Left lung (tissue), 4 donors: ENCODE measurements at regions not wholly inside any gene's neighbourhood (a gene's known extent, or its start where the extent isn't known, plus 50 kb on each side); places are given as distances from the start of the nearest gene placed in this dataset.

Experiments used
- ATAC-seq: fragments of 200-7000 bp; cut with Tn5 transposase; one replicate; pipeline ENCODE4 v1.9.1; 2020; ENCODE audit warnings: moderate library complexity
- DNase-seq, 4 donors: peaks; one replicate each; pipeline ENCODE4 v3.0.0-alpha.2; 2013 to 2020
- H3K27ac ChIP-seq, 2 donors: fragments of 200-600 bp; sonication (generic) in 1 of 2; one replicate each; pipeline versions ENCODE4 v1.5.0 to v1.8.0; 2020 to 2021
- H3K27me3 ChIP-seq, 2 donors: fragments of 200-600 bp; sonication (generic) in 1 of 2; one replicate each; pipeline versions ENCODE4 v1.5.0 to v1.8.0; 2020 to 2021
- H3K36me3 ChIP-seq, 2 donors: fragments of 200-600 bp; sonication (generic) in 1 of 2; one replicate each; pipeline versions ENCODE4 v1.5.0 to v1.8.0; 2020 to 2021
- H3K4me1 ChIP-seq, 2 donors: fragments of 200-600 bp; one replicate each; pipeline ENCODE4 v1.8.0; 2021
- H3K4me3 ChIP-seq, 2 donors: fragments of 200-600 bp; sonication (generic) in 1 of 2; one replicate each; pipeline versions ENCODE4 v1.5.0 to v1.8.0; 2020 to 2021; ENCODE audit warnings: mild to moderate bottlenecking in 1 of 2
- H3K9me3 ChIP-seq, 2 donors: fragments of 200-600 bp; sonication (generic) in 1 of 2; one replicate each; pipeline versions ENCODE4 v1.5.0 to v1.8.0; 2020 to 2021
- CTCF ChIP-seq, 2 donors: fragments of 200-600 bp; sonication (generic) in 1 of 2; IDR thresholded peaks; one replicate each; pipeline versions ENCODE4 v1.5.0 to v1.8.0; 2021; ENCODE audit warnings: antibody characterized with exemption in 2 of 2
- intact Hi-C, 2 donors: fragments of 100-400 bp; cut with DNase I; formaldehyde crosslinking; loops; one replicate each; pipeline versions ENCODE4 v1.11.2 to v1.14.2; 2022
- donor health status: DM: no; HTN: yes; CAD: no.
- donor health status: DM: no; HTN: no; CAD: no.

- intact Hi-C loops = no loop called here
- Histone ChIP-seq H3K4me1 (no peaks in the 10 kb centered on the region), H3K4me3 (no peak overlapping the region), H3K9me3 (peaks cover 0 to 8% of the 10 kb centered on the region in 2 donors), H3K27ac (no peak overlapping the region), H3K36me3 (no peaks in the 10 kb centered on the region), H3K27me3 (no peaks in the 10 kb centered on the region)
- no peak for DNase-seq
- no peak for TF ChIP-seq CTCF (IDR thresholded peaks at IDR 0.05)
- no peak for ATAC-seq
Observed at GRCh38 chr2:58938988-58939387, 697.9 kb upstream of the FANCL start.

- Histone ChIP-seq H3K9me3 (no peaks in the 10 kb centered on the region), H3K4me1 (no peaks in the 10 kb centered on the region), H3K4me3 (no peak overlapping the region), H3K27me3 (no peaks in the 10 kb centered on the region), H3K36me3 (no peaks in the 10 kb centered on the region), H3K27ac (no peak overlapping the region)
- TF ChIP-seq CTCF (IDR thresholded peaks at IDR 0.05) = no peak
- DNase-seq (no peak), ATAC-seq (no peak)
- intact Hi-C loops = no loop called here
Observed at GRCh38 chr2:58932801-58933200, 691.7 kb upstream of the FANCL start.

- Histone ChIP-seq H3K4me1 (no peaks in the 10 kb centered on the region), H3K27ac (no peak overlapping the region), H3K9me3 (no peaks in the 10 kb centered on the region), H3K27me3 (no peaks in the 10 kb centered on the region), H3K4me3 (no peak overlapping the region), H3K36me3 (no peaks in the 10 kb centered on the region)
- intact Hi-C loops = no loop called here
- no peak for TF ChIP-seq CTCF (IDR thresholded peaks at IDR 0.05)
- ATAC-seq = no peak
- no peak for DNase-seq
Observed at GRCh38 chr2:58930537-58930936, 689.4 kb upstream of the FANCL start.

GRCh38 chr2:58928973-58929372 lies 687.8 kb upstream of the FANCL start:
- intact Hi-C loops = no loop called here
- no peak for TF ChIP-seq CTCF (IDR thresholded peaks at IDR 0.05)
- H3K4me1 ChIP-seq = no peaks in the 10 kb centered on the region
- no peaks in the 10 kb centered on the region for H3K27me3 ChIP-seq
- H3K27ac ChIP-seq = no peak overlapping the region
- no peak for DNase-seq
- no peak for ATAC-seq
- no peak overlapping the region for H3K4me3 ChIP-seq
- no peaks in the 10 kb centered on the region for H3K36me3 ChIP-seq
- no peaks in the 10 kb centered on the region for H3K9me3 ChIP-seq

GRCh38 chr2:58928391-58928790 lies 687.3 kb upstream of the FANCL start:
- no peak for TF ChIP-seq CTCF (IDR thresholded peaks at IDR 0.05)

More at GRCh38 chr2:58928391-58928790, 687.3 kb upstream of the FANCL start:
- intact Hi-C loops = no loop called here
- Histone ChIP-seq H3K27ac (no peak overlapping the region), H3K4me3 (no peak overlapping the region), H3K36me3 (no peaks in the 10 kb centered on the region), H3K4me1 (no peaks in the 10 kb centered on the region), H3K9me3 (no peaks in the 10 kb centered on the region), H3K27me3 (no peaks in the 10 kb centered on the region)
- ATAC-seq (no peak), DNase-seq (no peak)
